Skin of body (tissue), 1 donor: ENCODE measurements at regions not wholly inside any gene's neighbourhood (a gene's known extent, or its start where the extent isn't known, plus 50 kb on each side); places are given as distances from the start of the nearest gene placed in this dataset.

Experiments used
- DNase-seq: peaks from one replicate; lab custom pipeline; 2025; lab: John Stamatoyannopoulos, UW

GRCh38 chr7:26599982-26600381 lies 264.4 kb downstream of the SKAP2 start:
- no peak for DNase-seq

GRCh38 chr7:26600411-26600810 lies 264.0 kb downstream of the SKAP2 start:
- DNase-seq = no peak

DNA sequence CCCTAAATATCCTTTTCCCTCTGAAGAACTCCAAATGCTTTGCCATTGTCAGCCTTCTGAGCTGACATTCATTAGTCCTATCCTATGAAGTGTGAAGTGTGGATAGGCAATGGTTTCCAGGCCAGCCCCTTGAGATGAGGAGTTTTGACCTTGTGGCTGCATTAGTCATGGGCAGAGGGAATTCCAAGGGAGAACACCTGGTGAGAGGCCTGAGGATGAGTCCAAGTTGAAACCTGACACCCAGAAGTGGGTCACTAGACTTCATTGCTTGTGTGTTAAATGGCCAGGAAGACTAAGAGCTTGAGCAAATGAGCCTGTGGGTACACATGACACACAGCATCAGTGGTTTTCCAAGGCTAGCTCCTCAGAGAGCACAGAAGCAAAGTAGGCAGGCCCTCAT lies 260.8 kb downstream of the SKAP2 start:
- DNase-seq = no peak

GRCh38 chr7:26608402-26608801 lies 256.0 kb downstream of the SKAP2 start:
- no peak for DNase-seq

DNA sequence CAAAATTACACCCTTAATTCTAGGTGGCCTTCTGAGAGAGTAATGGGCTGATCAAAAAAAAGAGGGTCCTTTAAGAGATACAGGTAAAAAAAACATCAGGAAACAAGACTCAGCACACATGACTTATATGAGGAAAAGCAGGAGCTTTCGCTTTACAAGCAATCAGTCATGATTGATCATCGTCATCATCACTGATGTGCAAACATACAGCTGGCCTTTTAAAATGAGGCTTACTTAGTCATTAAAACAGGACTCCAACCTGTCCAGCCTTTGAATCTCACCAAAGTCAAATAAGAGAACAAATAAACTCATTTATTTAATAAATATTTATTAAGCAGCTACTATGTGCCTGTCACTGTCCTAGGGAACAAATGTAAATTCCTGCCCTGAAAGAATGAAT lies 255.3 kb downstream of the SKAP2 start:
- DNase-seq = no peak

DNA sequence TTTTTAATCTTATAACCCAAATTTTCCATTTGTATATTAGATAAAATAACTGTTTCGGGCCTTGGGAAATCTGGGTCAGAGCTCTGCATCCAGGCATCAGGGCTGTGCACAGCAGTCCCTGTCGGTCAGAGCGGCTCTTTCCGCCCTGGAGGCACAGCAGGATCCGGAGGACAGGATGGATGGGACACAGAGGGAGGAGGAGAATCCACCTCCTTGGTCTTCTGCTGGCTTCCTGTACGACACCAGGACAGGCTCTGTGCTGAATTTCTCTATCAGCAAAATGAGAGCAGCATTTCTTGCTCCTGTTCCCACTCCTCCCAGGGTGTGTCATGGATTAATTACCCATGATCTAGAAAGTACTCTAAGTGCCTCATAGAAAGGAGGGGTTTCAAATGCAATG lies 254.9 kb downstream of the SKAP2 start:
- DNase-seq = no peak

DNA sequence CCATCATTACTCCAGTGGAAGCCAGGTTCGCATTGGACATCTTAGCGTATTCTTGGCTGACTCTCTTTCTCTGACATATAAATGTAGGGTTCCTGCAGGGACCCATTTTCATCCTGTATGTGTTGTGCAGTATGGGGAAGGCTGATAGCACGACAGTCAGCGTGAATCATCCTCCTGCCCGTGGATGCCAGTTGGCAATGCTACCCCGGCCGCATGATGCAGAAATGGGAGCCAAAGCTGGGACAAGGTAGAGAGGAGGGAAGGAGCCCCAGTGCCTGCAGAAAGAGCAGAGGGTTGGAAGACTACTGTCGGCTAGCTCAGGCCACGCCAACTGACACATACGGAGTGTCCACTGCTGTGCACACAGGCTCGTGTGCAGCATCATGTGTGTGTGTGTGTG lies 251.6 kb downstream of the SKAP2 start:
- DNase-seq = no peak

DNA sequence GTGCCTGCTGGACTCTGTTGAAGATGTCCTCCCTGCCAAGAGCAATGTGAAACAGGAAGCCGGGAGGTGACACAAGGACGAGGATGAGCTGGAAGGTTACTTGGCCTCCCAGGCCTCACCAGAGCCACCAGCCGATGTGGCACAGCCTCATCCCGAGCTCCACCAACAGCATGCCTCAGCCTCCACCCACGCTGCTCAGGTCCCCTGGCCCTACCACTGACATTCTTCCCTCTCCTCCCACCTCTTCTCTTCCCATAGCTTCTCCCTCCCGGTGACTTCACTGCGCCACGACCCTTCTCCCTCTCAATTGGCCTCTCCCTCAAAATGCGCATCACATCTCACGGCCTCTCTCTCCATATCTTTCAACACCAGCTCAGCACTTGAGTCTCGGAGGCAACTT lies 249.9 kb downstream of the SKAP2 start:
- no peak for DNase-seq

- no peak for DNase-seq
Observed at GRCh38 chr7:26616235-26616634, 248.2 kb downstream of the SKAP2 start.

GRCh38 chr7:26617066-26617465 lies 247.3 kb downstream of the SKAP2 start:
- no peak for DNase-seq
